Right lobe of liver (tissue), 6 donors: ENCODE measurements at regions not wholly inside any gene's neighbourhood (a gene's known extent, or its start where the extent isn't known, plus 50 kb on each side); places are given as distances from the start of the nearest gene placed in this dataset.

Source experiments
- ATAC-seq, 4 donors: fragments of 200-7000 bp; cut with Tn5 transposase; one replicate each; pipeline ENCODE4 v1.9.1; 2020; ENCODE audit warnings: mild to moderate bottlenecking in 4 of 4, moderate library complexity in 4 of 4
- DNase-seq, 3 donors: peaks; one replicate each; pipeline ENCODE4 v3.0.0-alpha.2; 2020
- H3K27ac ChIP-seq, 3 donors: fragments of 200-600 bp; one replicate each; pipeline ENCODE4 v1.8.0; 2022
- H3K27me3 ChIP-seq, 2 donors: fragments of 200-600 bp; one replicate each; pipeline ENCODE4 v1.8.0; 2022
- H3K36me3 ChIP-seq, 4 donors: fragments of 200-600 bp; sonication (generic) in 1 of 4; one replicate each; pipeline versions ENCODE4 v1.5.1 to v1.8.0; 2017 to 2022; ENCODE audit warnings: control low read depth in 1 of 4
- H3K4me1 ChIP-seq, 4 donors: fragments of 200-600 bp; sonication (generic) in 1 of 4; one replicate each; pipeline versions ENCODE4 v1.5.1 to v1.8.0; 2017 to 2022; ENCODE audit warnings: control low read depth in 1 of 4
- H3K4me3 ChIP-seq, 3 donors: fragments of 200-600 bp; one replicate each; pipeline ENCODE4 v1.8.0; 2022
- H3K9me3 ChIP-seq, 4 donors: fragments of 200-600 bp; sonication (generic) in 1 of 4; one replicate each; pipeline versions ENCODE4 v1.5.1 to v1.8.0; 2017 to 2022; ENCODE audit warnings: control low read depth in 1 of 4
- CTCF ChIP-seq, 4 donors: fragments of 200-600 bp in 3 of 4; fragments of 450-650 bp in 1 of 4; IDR thresholded peaks; one replicate each; pipeline versions ENCODE4 v1.5.1 to v1.8.0; 2016 to 2022; ENCODE audit warnings: antibody characterized with exemption in 4 of 4, mild to moderate bottlenecking in 2 of 4
- POLR2A ChIP-seq: fragments of 450-650 bp; IDR thresholded peaks from one replicate; pipeline ENCODE4 v1.6.1; 2017; ENCODE audit warnings: antibody characterized with exemption, mild to moderate bottlenecking
- WGBS: methylation state at CpG from one replicate; pipeline ENCODE4 v1.1.6; 2018; ENCODE audit warnings: low coverage, low lambda C conversion rate; ENCODE audit not compliant: insufficient coverage; ENCODE audit errors: missing lambda C conversion rate; 5-methylcytosine and 5-hydroxymethylcytosine counted together
- intact Hi-C, 2 donors: fragments of 100-400 bp; cut with DNase I; formaldehyde crosslinking; loops; one replicate each; pipeline versions ENCODE4 v1.11.2 to v1.14.1; 2022
- donor health status: DM: no; HTN: yes; CAD: no.
- donor health status: DM: no; HTN: no; CAD: no.
- donor health status: DM: no; HTN: no; CAD: no.
- donor health status: DM: no; HTN: yes; CAD: no.
- donor health status: DM: no; HTN: yes; CAD: no.

GRCh38 chr1:110260194-110260593 is 50.1 kb downstream of the KCNC4 start:
- no peak for ATAC-seq

DNA sequence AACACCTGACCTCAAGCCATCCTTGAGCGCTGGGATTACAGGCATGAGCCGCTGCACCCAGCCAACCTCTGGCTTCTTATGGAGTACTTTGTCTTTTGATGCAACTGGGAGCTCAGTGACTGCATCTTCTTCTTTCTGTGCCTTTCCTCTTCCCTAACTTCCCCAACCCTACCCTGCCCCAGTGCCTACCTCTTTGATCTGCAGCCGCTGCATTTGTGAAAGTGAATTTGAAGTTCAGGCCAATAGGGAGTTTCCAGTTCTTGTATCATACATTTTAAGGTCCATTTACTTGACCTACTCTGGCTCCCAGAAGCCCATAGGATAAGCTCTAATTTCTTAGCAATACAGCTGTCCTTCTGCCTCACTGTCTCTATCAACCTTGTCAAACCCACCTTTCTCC is 52.2 kb downstream of the KCNC4 start:
- intact Hi-C loops = no loop called here
- ATAC-seq (no peak), DNase-seq (no peak)
- H3K36me3 ChIP-seq = no peaks in the 10 kb centered on the region
- no peaks in the 10 kb centered on the region for H3K27me3 ChIP-seq
- 86% methylated on average over 3 of the region's 3 CpGs for WGBS
- TF ChIP-seq POLR2A (no peak), CTCF (IDR thresholded peaks at IDR 0.05) (no peak)
- H3K4me1 ChIP-seq = no peaks in the 10 kb centered on the region
- H3K9me3 ChIP-seq = no peaks in the 10 kb centered on the region
- no peak overlapping the region for H3K4me3 ChIP-seq
- H3K27ac ChIP-seq = no peak overlapping the region

More at GRCh38 chr1:110260194-110260593, 50.1 kb downstream of the KCNC4 start:
- Histone ChIP-seq H3K9me3 (no peaks in the 10 kb centered on the region), H3K4me3 (no peak overlapping the region), H3K36me3 (no peaks in the 10 kb centered on the region), H3K27ac (no peak overlapping the region), H3K27me3 (no peaks in the 10 kb centered on the region), H3K4me1 (no peaks in the 10 kb centered on the region)
- TF ChIP-seq CTCF (IDR thresholded peaks at IDR 0.05) (no peak), POLR2A (no peak)
- no peak for DNase-seq
- intact Hi-C loops = no loop called here
- WGBS = 52% methylated on average over 1 of the region's 1 CpG

DNA sequence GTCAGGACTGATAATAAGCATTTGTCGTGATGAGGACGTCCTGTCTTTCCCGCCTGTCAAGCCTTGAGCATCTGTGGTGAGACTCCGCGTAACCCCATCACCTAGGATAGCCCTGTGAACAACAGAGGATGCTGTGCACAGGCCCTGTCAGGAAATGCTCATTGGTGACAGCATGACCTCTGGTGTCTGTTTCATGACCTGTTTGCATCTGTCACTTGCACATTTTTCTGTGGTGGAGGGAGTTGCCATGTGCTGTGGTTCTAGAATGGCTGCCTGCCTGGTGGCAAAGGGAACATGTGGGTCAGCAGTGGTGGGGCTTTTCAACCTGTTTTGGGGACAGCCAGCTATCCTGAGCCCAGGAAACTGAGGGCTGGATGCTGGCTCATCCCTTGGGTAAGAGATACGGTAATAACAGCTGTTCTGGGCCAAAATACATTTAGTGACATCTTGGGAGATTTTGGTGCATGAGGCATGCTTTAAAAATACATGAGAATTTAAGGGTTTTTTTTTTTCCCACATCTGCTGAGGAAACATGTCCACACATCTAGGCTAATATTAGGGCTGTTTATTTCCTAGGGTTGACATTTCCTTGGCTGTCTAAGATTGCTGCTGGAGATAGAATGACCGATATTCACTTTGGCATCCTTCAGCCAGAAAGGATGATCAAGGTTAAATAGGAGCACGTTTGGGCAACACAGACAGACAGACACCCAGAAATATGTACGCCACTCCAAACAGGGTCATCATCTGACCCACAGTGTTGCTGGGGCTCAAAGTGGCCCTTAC is 52.9 kb downstream of the KCNC4 start:
- WGBS = 58% methylated on average over 8 of the region's 9 CpGs
- Histone ChIP-seq H3K27me3 (no peaks in the 10 kb centered on the region), H3K9me3 (no peaks in the 10 kb centered on the region), H3K27ac (no peak overlapping the region), H3K4me3 (no peak overlapping the region), H3K36me3 (no peaks in the 10 kb centered on the region), H3K4me1 (no peaks in the 10 kb centered on the region)
- intact Hi-C loops = no loop called here
- ATAC-seq (peak in 3 of 4 donors; percentile 15 to 52 (median 18)), DNase-seq (no peak)
- TF ChIP-seq CTCF (IDR thresholded peaks at IDR 0.05) (no peak), POLR2A (no peak)

- H3K27ac ChIP-seq = no peak overlapping the region
- no peak for DNase-seq
- no peaks in the 10 kb centered on the region for H3K9me3 ChIP-seq
- intact Hi-C loops = no loop called here
- WGBS = 7% methylated on average over 4 of the region's 4 CpGs
- ATAC-seq = peak; percentile 58 to 76 (median 68)
- no peak for TF ChIP-seq CTCF (IDR thresholded peaks at IDR 0.05)
- no peak for TF ChIP-seq POLR2A
- H3K36me3 ChIP-seq = no peaks in the 10 kb centered on the region
- H3K4me1 ChIP-seq = no peaks in the 10 kb centered on the region
- no peaks in the 10 kb centered on the region for H3K27me3 ChIP-seq
- H3K4me3 ChIP-seq = no peak overlapping the region
Measured at GRCh38 chr1:110264430-110264829, 54.3 kb downstream of the KCNC4 start.
